ENCODE measurements at regions not wholly inside any gene's neighbourhood (a gene's known extent, or its start where the extent isn't known, plus 50 kb on each side); places are given as distances from the start of the nearest gene placed in this dataset.

DNA sequence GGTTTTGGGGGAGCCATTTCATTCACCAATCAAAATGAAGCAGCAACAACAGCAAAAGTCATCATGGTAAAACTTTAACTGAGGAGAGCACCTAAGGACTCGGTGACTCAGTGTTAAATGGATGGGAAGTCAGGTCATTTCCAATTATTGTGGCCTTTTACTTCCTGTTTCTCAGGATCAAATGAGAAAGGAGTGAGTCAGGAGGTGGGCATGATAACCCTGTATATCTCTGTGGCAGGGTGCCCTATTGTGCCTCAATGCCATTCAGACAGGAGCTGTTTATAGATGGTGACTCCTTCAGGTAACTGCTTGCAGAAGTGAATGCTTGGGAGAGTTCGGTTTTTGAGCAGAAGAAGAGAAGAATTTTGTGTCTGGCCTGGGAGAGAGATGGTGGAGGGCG, 135.5 kb upstream of the CPM start:
- TF ChIP-seq, protein P1, sequence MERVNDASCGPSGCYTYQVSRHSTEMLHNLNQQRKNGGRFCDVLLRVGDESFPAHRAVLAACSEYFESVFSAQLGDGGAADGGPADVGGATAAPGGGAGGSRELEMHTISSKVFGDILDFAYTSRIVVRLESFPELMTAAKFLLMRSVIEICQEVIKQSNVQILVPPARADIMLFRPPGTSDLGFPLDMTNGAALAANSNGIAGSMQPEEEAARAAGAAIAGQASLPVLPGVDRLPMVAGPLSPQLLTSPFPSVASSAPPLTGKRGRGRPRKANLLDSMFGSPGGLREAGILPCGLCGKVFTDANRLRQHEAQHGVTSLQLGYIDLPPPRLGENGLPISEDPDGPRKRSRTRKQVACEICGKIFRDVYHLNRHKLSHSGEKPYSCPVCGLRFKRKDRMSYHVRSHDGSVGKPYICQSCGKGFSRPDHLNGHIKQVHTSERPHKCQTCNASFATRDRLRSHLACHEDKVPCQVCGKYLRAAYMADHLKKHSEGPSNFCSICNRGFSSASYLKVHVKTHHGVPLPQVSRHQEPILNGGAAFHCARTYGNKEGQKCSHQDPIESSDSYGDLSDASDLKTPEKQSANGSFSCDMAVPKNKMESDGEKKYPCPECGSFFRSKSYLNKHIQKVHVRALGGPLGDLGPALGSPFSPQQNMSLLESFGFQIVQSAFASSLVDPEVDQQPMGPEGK (CRISPR knock-in tag; IDR thresholded peaks at IDR 0.05; ENCODE audit: borderline replicate concordance) = no peak
- TF ChIP-seq ARNTL (CRISPR knock-in tag; IDR thresholded peaks at IDR 0.05; ENCODE audit: borderline replicate concordance, low read depth) = no peak
- TF ChIP-seq ZFP3 (CRISPR knock-in tag; IDR thresholded peaks at IDR 0.05) = no peak
- no peak for TF ChIP-seq SNAI2 (CRISPR knock-in tag; IDR thresholded peaks at IDR 0.05)
- TF ChIP-seq GLIS3 (CRISPR knock-in tag; IDR thresholded peaks at IDR 0.05) = no peak
- TF ChIP-seq TCF4 (CRISPR knock-in tag; IDR thresholded peaks at IDR 0.05; ENCODE audit: borderline replicate concordance) = no peak
- TF ChIP-seq, protein P2, sequence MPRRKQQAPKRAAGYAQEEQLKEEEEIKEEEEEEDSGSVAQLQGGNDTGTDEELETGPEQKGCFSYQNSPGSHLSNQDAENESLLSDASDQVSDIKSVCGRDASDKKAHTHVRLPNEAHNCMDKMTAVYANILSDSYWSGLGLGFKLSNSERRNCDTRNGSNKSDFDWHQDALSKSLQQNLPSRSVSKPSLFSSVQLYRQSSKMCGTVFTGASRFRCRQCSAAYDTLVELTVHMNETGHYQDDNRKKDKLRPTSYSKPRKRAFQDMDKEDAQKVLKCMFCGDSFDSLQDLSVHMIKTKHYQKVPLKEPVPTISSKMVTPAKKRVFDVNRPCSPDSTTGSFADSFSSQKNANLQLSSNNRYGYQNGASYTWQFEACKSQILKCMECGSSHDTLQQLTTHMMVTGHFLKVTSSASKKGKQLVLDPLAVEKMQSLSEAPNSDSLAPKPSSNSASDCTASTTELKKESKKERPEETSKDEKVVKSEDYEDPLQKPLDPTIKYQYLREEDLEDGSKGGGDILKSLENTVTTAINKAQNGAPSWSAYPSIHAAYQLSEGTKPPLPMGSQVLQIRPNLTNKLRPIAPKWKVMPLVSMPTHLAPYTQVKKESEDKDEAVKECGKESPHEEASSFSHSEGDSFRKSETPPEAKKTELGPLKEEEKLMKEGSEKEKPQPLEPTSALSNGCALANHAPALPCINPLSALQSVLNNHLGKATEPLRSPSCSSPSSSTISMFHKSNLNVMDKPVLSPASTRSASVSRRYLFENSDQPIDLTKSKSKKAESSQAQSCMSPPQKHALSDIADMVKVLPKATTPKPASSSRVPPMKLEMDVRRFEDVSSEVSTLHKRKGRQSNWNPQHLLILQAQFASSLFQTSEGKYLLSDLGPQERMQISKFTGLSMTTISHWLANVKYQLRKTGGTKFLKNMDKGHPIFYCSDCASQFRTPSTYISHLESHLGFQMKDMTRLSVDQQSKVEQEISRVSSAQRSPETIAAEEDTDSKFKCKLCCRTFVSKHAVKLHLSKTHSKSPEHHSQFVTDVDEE (CRISPR knock-in tag; IDR thresholded peaks at IDR 0.05) = no peak
- TF ChIP-seq ZNF8 (CRISPR knock-in tag; IDR thresholded peaks at IDR 0.05) = no peak
- no peak for TF ChIP-seq ZNF565 (CRISPR knock-in tag; conservative IDR thresholded peaks at IDR 0.05; ENCODE audit: low read depth)
- TF ChIP-seq, protein P3, sequence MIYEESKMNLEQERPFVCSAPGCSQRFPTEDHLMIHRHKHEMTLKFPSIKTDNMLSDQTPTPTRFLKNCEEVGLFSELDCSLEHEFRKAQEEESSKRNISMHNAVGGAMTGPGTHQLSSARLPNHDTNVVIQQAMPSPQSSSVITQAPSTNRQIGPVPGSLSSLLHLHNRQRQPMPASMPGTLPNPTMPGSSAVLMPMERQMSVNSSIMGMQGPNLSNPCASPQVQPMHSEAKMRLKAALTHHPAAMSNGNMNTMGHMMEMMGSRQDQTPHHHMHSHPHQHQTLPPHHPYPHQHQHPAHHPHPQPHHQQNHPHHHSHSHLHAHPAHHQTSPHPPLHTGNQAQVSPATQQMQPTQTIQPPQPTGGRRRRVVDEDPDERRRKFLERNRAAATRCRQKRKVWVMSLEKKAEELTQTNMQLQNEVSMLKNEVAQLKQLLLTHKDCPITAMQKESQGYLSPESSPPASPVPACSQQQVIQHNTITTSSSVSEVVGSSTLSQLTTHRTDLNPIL (CRISPR knock-in tag; IDR thresholded peaks at IDR 0.05; ENCODE audit: low read depth) = no peak
- TF ChIP-seq ZNF70 (CRISPR knock-in tag; IDR thresholded peaks at IDR 0.05) = no peak
